ENCODE measurements at regions not wholly inside any gene's neighbourhood (a gene's known extent, or its start where the extent isn't known, plus 50 kb on each side); places are given as distances from the start of the nearest gene placed in this dataset.

- TF ChIP-seq CTCF (IDR thresholded peaks at IDR 0.05) = no peak
- no peak for TF ChIP-seq POLR2A (IDR thresholded peaks at IDR 0.05)
Observed at GRCh38 chr4:96293806-96294205, 453.9 kb downstream of the PDHA2 start.

Data from transverse colon (tissue), 3 donors.